Gastroesophageal sphincter (tissue), 4 donors: ENCODE measurements at regions not wholly inside any gene's neighbourhood (a gene's known extent, or its start where the extent isn't known, plus 50 kb on each side); places are given as distances from the start of the nearest gene placed in this dataset.

Experiments used
- ATAC-seq: fragments of 150-250 bp; one replicate; pipeline ENCODE4 v1.9.1; 2016; ENCODE audit warnings: mild to moderate bottlenecking, moderate library complexity
- H3K27ac ChIP-seq, 4 donors: fragments of 200-600 bp; sonication (generic) in 3 of 4; 1 replicate in 3 of 4; 2 replicates in 1 of 4; pipeline ENCODE4 v1.5.1; 2016 to 2019
- H3K27me3 ChIP-seq: fragments of 200-600 bp; sonication (generic); one replicate; pipeline ENCODE4 v1.5.1; 2019
- H3K36me3 ChIP-seq, 2 donors: fragments of 200-600 bp; sonication (generic); one replicate each; pipeline ENCODE4 v1.5.1; 2019; ENCODE audit warnings: control low read depth in 1 of 2
- H3K4me1 ChIP-seq, 3 donors: fragments of 200-600 bp; sonication (generic); 1 replicate in 2 of 3; 2 replicates in 1 of 3; pipeline ENCODE4 v1.5.1; 2016 to 2019; ENCODE audit warnings: control low read depth in 2 of 3
- H3K4me3 ChIP-seq, 2 donors: fragments of 200-600 bp; sonication (generic); one replicate each; pipeline ENCODE4 v1.5.1; 2019; ENCODE audit warnings: mild to moderate bottlenecking in 1 of 2, moderate library complexity in 1 of 2
- H3K9me3 ChIP-seq, 3 donors: fragments of 200-600 bp; sonication (generic); one replicate each; pipeline ENCODE4 v1.5.1; 2017 to 2019; ENCODE audit warnings: control low read depth in 2 of 3
- CTCF ChIP-seq, 4 experiments: fragments of 200-600 bp in 2 of 4; fragments of 450-650 bp in 2 of 4; sonication (generic) in 1 of 4; IDR thresholded peaks; one replicate each; pipeline ENCODE4 v1.5.1; 2017 to 2019; ENCODE audit warnings: antibody characterized with exemption in 4 of 4, mild to moderate bottlenecking in 2 of 4, moderate library complexity in 2 of 4
- EP300 ChIP-seq: sonication (generic); formaldehyde crosslinking; IDR thresholded peaks from one replicate; pipeline ENCODE4 v1.6.1; 2017; ENCODE audit warnings: antibody characterized with exemption, mild to moderate bottlenecking
- POLR2A ChIP-seq, 2 donors: fragments of 450-650 bp; IDR thresholded peaks; one replicate each; pipeline ENCODE4 v1.6.1; 2017; ENCODE audit warnings: antibody characterized with exemption in 2 of 2, mild to moderate bottlenecking in 2 of 2, moderate library complexity in 1 of 2
- POLR2AphosphoS5 ChIP-seq: sonication (generic); formaldehyde crosslinking; IDR thresholded peaks from one replicate; pipeline ENCODE4 v1.6.1; 2017; ENCODE audit warnings: antibody characterized with exemption
- WGBS, 2 donors: methylation state at CpG; one replicate each; pipeline ENCODE4 v1.1.5; 2018; ENCODE audit warnings: low coverage in 1 of 2; 5-methylcytosine and 5-hydroxymethylcytosine counted together

DNA sequence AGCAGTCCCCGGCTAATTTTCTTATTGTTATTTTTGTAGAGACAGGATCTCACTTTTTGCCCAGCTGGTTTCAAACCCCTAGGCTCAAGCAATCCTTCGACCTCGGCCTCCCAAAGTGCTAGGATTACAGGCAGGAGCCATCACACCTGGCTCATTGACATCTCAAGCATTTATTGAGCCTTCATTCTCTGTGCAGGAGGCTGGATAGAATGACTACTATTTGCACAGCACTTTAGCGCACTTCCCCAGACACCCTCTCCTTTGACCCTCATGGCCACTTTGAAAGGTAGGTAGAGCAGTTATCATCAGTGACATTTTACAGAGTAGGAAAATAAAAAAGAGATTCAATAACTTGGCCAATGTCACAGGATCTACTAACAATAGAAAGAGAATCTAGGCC is 124.0 kb upstream of the STXBP5 start:
- H3K4me1 ChIP-seq, result no peaks in the 10 kb centered on the region
- ATAC-seq, result no peak
- no peaks in the 10 kb centered on the region for H3K27me3 ChIP-seq
- H3K4me3 ChIP-seq, result no peak overlapping the region
- TF ChIP-seq POLR2AphosphoS5 (no peak), POLR2A (IDR thresholded peaks at IDR 0.05) (no peak), CTCF (IDR thresholded peaks at IDR 0.05) (no peak), EP300 (no peak)
- H3K36me3 ChIP-seq, result no peaks in the 10 kb centered on the region
- H3K9me3 ChIP-seq, result no peaks in the 10 kb centered on the region
- 33 to 77% methylated on average over 1 to 3 of the region's 4 CpGs for WGBS, 2 donors
- no peak overlapping the region for H3K27ac ChIP-seq

DNA sequence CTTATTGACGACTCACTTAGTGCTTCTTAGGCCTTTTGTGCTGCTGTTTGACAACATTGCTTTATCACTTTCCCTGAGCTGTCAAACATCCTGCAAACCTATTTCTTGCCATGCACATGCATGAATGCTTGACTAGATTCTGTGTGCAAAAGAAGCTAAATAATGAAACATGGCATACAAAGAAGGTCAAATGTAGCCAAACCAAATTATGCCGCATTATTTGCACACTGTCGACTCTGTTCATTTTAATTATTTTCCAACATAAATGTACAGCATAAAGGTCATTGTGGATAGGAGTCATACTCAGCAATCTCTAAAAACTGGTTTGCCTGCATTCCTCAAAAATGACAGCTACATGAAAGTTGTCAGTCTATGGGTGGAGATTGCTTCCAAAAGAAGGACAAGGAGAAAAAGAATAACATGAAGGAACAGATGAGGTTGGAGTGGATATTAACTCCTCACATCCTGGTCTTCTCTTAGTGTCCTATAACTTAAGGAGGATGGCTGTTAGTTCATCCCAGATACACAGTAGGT is 123.1 kb upstream of the STXBP5 start:
- Histone ChIP-seq H3K4me3 (no peak overlapping the region), H3K27ac (no peak overlapping the region), H3K9me3 (no peaks in the 10 kb centered on the region), H3K27me3 (no peaks in the 10 kb centered on the region), H3K4me1 (no peaks in the 10 kb centered on the region), H3K36me3 (no peaks in the 10 kb centered on the region)
- WGBS, 2 donors, result 50 to 70% methylated on average over 3 of the region's 3 CpGs
- no peak for ATAC-seq
- TF ChIP-seq CTCF (IDR thresholded peaks at IDR 0.05) (no peak), POLR2AphosphoS5 (no peak), EP300 (no peak), POLR2A (IDR thresholded peaks at IDR 0.05) (no peak)

DNA sequence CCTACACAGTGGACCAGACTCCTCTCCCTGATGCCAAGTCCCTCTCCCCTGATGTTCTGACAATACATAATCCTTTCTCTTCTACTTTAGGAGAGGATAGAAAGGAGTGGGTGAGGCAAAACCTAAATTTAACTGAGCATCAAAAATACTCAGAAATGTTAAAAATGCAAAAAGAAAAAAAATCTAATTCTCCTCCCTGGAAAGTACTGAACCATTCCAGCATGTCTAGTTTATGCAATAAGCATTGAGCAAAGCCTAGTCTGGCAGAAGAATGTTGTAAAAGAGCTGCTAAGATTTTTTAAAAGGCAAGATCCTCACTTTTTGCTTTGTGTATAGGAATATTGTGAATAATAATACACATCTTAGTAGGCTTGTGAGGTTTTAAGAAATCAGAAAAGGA is 116.6 kb upstream of the STXBP5 start:
- Histone ChIP-seq H3K4me1 (no peaks in the 10 kb centered on the region), H3K27me3 (no peaks in the 10 kb centered on the region), H3K36me3 (no peaks in the 10 kb centered on the region), H3K9me3 (peaks cover 0 to 9% (median 0%) of the 10 kb centered on the region in 3 donors), H3K4me3 (no peak overlapping the region), H3K27ac (no peak overlapping the region)
- no peak for ATAC-seq
- no peak for TF ChIP-seq POLR2A (IDR thresholded peaks at IDR 0.05)
- TF ChIP-seq POLR2AphosphoS5, result no peak
- no peak for TF ChIP-seq EP300
- no peak for TF ChIP-seq CTCF (IDR thresholded peaks at IDR 0.05)

- Histone ChIP-seq H3K4me3 (no peak overlapping the region), H3K36me3 (no peaks in the 10 kb centered on the region), H3K4me1 (no peaks in the 10 kb centered on the region), H3K27ac (no peak overlapping the region), H3K9me3 (peaks cover 0 to 9% (median 0%) of the 10 kb centered on the region in 3 donors), H3K27me3 (no peaks in the 10 kb centered on the region)
- WGBS, 2 donors, result 67 to 80% methylated on average over 1 of the region's 1 CpG
- no peak for ATAC-seq
- TF ChIP-seq POLR2AphosphoS5 (no peak), EP300 (no peak), CTCF (IDR thresholded peaks at IDR 0.05) (no peak), POLR2A (IDR thresholded peaks at IDR 0.05) (no peak)
Measured at GRCh38 chr6:147088861-147089260, 115.4 kb upstream of the STXBP5 start.

GRCh38 chr6:147095316-147095715 is 108.9 kb upstream of the STXBP5 start:
- no peak overlapping the region for H3K27ac ChIP-seq
- H3K4me3 ChIP-seq, result no peak overlapping the region
- no peaks in the 10 kb centered on the region for H3K4me1 ChIP-seq
- H3K36me3 ChIP-seq, result no peaks in the 10 kb centered on the region
- no peaks in the 10 kb centered on the region for H3K9me3 ChIP-seq
- 89 to 90% methylated on average over 3 of the region's 3 CpGs for WGBS, 2 donors
- H3K27me3 ChIP-seq, result no peaks in the 10 kb centered on the region
- no peak for ATAC-seq
- TF ChIP-seq EP300 (no peak), POLR2A (IDR thresholded peaks at IDR 0.05) (no peak), CTCF (IDR thresholded peaks at IDR 0.05) (no peak), POLR2AphosphoS5 (no peak)
